Cardiac fibroblast (primary cell): ENCODE measurements at regions not wholly inside any gene's neighbourhood (a gene's known extent, or its start where the extent isn't known, plus 50 kb on each side); places are given as distances from the start of the nearest gene placed in this dataset.
"Not testable (repeated sequence)": the region's sequence is repeated elsewhere in the genome, so short reads cannot be mapped to it uniquely, and the experiment has no call there.

Experiments
- DNase-seq, 2 donors: peaks; one replicate each; pipeline versions ENCODE4 v3.0.0 to v3.0.0-alpha.2; 2010; ENCODE audit warnings: low read depth in 2 of 2
- H3K4me3 ChIP-seq, 2 donors: replicated peaks in 1 of 2; 1 replicate in 1 of 2; 2 replicates in 1 of 2; pipeline ENCODE4 v1.5.1; 2011; ENCODE audit warnings: low read depth in 2 of 2, low read length in 2 of 2, mild to moderate bottlenecking in 2 of 2, moderate library complexity in 1 of 2
- TF ChIP-seq, protein P1 (sequence below): IDR thresholded peaks from one replicate; pipeline ENCODE4 v1.5.1; 2011; ENCODE audit warnings: low read depth, mild to moderate bottlenecking, low read length, inconsistent platforms

DNA sequence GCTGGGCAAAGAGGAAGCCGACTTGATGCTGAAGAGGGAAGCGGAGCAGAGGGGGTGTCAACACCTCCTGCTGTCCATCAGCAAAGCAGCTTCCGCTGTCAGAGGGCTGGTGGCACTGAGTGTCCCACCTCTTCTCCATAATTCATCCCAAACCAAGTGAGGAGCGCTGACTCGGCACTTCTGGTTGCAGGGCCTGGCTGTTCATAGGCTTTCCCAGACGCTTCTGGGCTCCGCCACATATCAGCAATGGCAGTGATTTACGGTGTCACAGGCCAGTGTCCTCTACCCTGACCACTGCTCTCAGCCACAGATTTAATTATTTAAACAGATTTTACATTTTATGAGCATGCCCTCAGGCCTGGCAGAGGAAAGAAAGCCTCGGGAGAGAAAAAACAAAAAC lies 70.1 kb upstream of the TENM4 start:
- TF ChIP-seq, protein P1, sequence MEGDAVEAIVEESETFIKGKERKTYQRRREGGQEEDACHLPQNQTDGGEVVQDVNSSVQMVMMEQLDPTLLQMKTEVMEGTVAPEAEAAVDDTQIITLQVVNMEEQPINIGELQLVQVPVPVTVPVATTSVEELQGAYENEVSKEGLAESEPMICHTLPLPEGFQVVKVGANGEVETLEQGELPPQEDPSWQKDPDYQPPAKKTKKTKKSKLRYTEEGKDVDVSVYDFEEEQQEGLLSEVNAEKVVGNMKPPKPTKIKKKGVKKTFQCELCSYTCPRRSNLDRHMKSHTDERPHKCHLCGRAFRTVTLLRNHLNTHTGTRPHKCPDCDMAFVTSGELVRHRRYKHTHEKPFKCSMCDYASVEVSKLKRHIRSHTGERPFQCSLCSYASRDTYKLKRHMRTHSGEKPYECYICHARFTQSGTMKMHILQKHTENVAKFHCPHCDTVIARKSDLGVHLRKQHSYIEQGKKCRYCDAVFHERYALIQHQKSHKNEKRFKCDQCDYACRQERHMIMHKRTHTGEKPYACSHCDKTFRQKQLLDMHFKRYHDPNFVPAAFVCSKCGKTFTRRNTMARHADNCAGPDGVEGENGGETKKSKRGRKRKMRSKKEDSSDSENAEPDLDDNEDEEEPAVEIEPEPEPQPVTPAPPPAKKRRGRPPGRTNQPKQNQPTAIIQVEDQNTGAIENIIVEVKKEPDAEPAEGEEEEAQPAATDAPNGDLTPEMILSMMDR: no peak
- no peak overlapping the region for H3K4me3 ChIP-seq
- no peak for DNase-seq

DNA sequence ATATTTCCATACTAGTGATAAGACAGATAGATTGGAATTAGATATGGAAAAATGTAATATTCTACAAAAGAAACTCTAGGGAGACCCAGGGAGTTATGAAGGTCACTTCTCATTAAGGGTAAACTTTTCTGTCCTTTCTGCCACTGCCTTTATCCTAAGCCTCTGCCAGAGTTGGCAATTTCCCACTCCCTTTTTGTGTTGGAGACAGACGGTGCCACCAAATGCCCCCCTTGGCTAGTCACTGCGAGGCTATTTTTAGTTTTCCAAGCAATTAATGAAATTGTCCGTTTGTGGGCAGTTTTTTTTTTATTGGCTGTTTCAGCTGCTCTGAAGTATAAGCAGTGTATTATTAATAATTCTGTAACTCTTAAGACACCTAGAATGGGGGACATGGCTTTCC lies 67.6 kb upstream of the TENM4 start:
- no peak for DNase-seq
- TF ChIP-seq, protein P1: no peak
- no peak overlapping the region for H3K4me3 ChIP-seq

DNA sequence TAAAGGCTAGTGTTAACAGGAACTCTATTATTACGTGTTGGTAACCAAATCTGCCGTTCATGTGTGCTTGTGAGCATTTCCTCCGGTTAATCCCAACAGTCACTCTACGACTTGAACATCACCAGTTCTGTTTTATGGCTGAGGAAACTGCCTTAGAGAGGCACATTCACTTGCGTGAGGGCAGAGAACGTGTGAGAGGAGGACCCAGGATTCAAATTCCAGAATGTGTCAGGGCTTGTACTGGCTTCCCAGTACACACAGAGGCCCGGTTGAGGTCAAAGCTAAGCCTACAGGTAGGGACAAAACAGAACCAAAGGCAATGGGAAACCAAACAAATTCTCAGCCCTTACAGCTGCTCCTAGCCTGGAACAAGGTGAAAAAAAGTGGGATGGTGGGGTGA lies 66.9 kb upstream of the TENM4 start:
- no peak for DNase-seq
- H3K4me3 ChIP-seq: no peak overlapping the region
- TF ChIP-seq, protein P1: no peak

DNA sequence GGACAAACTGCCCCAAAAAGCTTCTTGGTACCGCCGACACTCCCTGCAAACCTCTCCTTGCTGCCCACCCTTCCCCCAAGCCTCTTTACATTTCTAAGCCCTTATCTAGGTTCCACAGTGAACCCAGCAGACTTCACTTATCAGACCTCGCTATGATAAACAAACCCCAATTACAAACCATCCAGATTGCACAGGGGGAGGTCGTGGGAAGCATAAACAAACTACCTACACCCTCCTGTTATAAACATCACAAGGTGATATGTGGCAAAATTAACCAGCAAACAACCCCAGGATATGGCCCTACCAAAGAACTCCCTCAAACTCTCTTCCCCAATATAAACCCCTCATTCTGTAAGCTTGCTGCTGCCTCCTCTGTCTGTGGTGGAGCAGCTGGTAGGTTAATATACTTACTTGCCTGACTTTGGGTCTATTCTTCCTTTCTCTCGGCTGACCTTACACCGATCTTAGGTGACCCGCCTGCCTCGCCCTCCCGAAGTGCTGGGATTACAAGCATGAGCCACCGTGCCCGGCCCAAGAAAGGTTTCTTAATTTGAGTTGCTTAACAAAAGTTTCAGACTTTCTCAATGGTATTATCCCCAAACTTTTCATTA lies 66.0 kb upstream of the TENM4 start:
- TF ChIP-seq, protein P1: no peak
- no peak overlapping the region for H3K4me3 ChIP-seq
- DNase-seq: no peak

DNA sequence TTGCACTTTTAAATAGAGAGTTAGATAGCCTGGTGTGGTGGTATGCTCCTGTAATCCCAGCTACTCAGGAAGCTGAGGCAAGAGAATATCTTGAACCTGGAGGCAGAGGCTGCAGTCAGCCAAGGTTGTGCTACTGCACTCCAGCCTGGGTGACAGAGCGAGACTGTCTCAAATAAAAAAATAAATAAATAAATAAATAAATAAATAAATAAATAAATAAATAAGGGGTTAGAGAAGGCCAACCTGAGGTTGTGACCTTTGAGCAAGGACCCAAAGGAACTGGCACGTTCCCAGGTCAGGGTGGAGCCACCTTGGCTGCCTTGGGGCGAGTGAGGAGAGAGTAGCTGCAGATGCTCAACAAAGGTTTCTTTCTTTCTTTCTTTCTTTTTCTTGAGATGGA lies 65.3 kb upstream of the TENM4 start:
- no peak for DNase-seq
- H3K4me3 ChIP-seq: no peak overlapping the region
- TF ChIP-seq, protein P1: no peak

DNA sequence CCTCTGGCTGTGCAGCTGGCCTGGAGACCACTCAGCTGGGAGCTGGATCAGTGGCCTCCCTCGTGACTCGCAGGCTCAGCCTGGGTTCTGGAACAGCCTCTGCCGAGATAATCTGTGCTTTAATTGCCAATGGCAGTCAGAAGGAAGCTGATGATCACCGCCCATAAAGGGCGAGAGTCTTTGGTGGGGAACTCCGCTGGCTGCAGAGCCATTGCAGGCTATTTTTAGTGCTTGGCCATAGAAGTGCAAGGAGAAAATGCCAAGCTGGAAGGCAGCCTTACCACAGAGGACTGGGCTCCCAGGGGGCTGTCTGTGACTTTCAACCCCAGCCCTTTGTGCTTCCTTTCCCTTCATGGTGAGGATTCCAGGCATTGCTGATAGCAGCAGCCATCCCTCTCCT lies 62.2 kb upstream of the TENM4 start:
- DNase-seq: peak in 1 of 2 donors; percentile 25
- H3K4me3 ChIP-seq: no peak overlapping the region
- TF ChIP-seq, protein P1: no peak

DNA sequence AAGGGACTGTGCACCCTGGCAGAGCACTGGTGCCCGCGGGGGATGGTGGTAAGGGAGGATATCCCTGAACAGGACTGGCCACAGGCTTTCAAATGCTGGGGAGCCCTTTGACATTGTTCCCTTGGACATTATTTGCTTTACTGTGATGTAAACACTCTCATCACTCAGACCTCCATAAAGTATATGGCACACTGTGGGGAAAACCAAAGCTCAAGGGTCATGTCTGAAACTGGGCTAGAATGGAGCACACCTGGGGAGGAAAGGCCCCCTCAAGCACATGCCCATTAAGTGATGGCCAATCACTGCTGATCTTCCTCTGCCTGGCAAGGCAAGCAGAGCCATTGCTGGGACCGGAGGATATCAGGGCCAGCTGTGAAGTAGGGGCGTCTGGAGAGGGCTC lies 60.9 kb upstream of the TENM4 start:
- TF ChIP-seq, protein P1: no peak
- H3K4me3 ChIP-seq: no peak overlapping the region
- DNase-seq: no peak

DNA sequence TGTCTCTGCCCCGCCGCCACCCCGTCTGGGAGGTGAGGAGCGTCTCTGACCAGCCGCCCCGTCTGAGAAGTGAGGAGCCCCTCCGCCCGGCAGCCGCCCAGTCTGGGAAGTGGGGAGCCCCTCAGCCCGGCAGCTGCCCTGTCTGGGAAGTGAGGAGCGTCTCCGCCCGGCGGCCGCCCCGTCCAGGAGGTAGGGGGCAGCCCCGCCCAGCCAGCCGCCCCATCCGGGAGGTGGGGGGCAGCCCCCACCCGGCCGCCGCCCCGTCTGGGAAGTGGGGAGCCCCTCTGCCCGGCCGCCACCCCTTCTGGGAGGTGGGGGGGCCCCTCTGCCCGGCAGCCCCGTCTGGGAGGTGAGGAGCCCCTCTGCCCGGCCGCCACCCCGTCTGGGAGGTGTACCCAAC lies 59.1 kb upstream of the TENM4 start:
- DNase-seq, H3K4me3 ChIP-seq: not testable (repeated sequence)
